H9 (cell line): ENCODE measurements at regions not wholly inside any gene's neighbourhood (a gene's known extent, or its start where the extent isn't known, plus 50 kb on each side); places are given as distances from the start of the nearest gene placed in this dataset.

Source experiments
- DNase-seq: peaks from one replicate; pipeline ENCODE4 v3.0.0-alpha.2; 2017
- H2AFZ ChIP-seq: one replicate; pipeline ENCODE4 v1.6.1; 2013; ENCODE audit warnings: mild to moderate bottlenecking, low read length, control low read depth, moderate library complexity
- H2AK5ac ChIP-seq: 2 replicates; pipeline ENCODE4 v1.6.1; 2013; ENCODE audit warnings: low read length, control low read depth, mixed read lengths; ENCODE audit not compliant: insufficient read length
- H2BK120ac ChIP-seq: one replicate; pipeline ENCODE4 v1.6.1; 2013; ENCODE audit warnings: low read depth, mild to moderate bottlenecking, low read length, control low read depth, inconsistent platforms; ENCODE audit not compliant: poor library complexity, severe bottlenecking
- H2BK12ac ChIP-seq: 2 replicates; pipeline ENCODE4 v1.6.1; 2013; ENCODE audit warnings: low read length, control low read depth, mixed read lengths, low read depth; ENCODE audit not compliant: insufficient read length
- H2BK15ac ChIP-seq: 2 replicates; pipeline ENCODE4 v1.6.1; 2013; ENCODE audit warnings: low read depth, low read length, control low read depth
- H2BK20ac ChIP-seq: one replicate; pipeline ENCODE4 v1.6.1; 2013; ENCODE audit warnings: low read depth, mild to moderate bottlenecking, low read length, control low read depth, inconsistent platforms; ENCODE audit not compliant: poor library complexity, severe bottlenecking
- H2BK5ac ChIP-seq: 2 replicates; pipeline ENCODE4 v1.6.1; 2013; ENCODE audit warnings: low read length, control low read depth, mixed read lengths; ENCODE audit not compliant: insufficient read length
- H3K14ac ChIP-seq: 2 replicates; pipeline ENCODE4 v1.6.1; 2013; ENCODE audit warnings: low read length, control low read depth; ENCODE audit not compliant: insufficient read depth
- H3K18ac ChIP-seq: 2 replicates; pipeline ENCODE4 v1.6.1; 2013; ENCODE audit warnings: low read depth, mild to moderate bottlenecking, mixed read lengths, low read length, control low read depth; ENCODE audit not compliant: insufficient read length
- H3K23ac ChIP-seq: 2 replicates; pipeline ENCODE4 v1.6.1; 2013; ENCODE audit warnings: low read length, control low read depth, mixed read lengths, low read depth; ENCODE audit not compliant: insufficient read length
- H3K23me2 ChIP-seq: 2 replicates; pipeline ENCODE4 v1.6.1; 2013; ENCODE audit warnings: low read depth, mild to moderate bottlenecking, mixed read lengths, low read length, control low read depth; ENCODE audit not compliant: insufficient read length, poor library complexity, severe bottlenecking
- H3K27ac ChIP-seq: 2 replicates; pipeline ENCODE4 v1.5.1; 2013; ENCODE audit warnings: low read length, control low read depth, mixed read lengths, low read depth; ENCODE audit not compliant: insufficient read length
- H3K27me3 ChIP-seq: 2 replicates; pipeline ENCODE4 v1.6.1; 2013; ENCODE audit warnings: low read length, control low read depth, inconsistent platforms; ENCODE audit not compliant: insufficient read depth
- H3K4ac ChIP-seq: 2 replicates; pipeline ENCODE4 v1.6.1; 2013; ENCODE audit warnings: low read depth, mild to moderate bottlenecking, control low read depth, inconsistent platforms, low read length, moderate library complexity
- H3K4me1 ChIP-seq: 2 replicates; pipeline ENCODE4 v1.6.1; 2013; ENCODE audit warnings: low read length, control low read depth, inconsistent platforms; ENCODE audit not compliant: insufficient read depth
- H3K4me2 ChIP-seq: 2 replicates; pipeline ENCODE4 v1.6.1; 2013; ENCODE audit warnings: low read length, control low read depth, mixed read lengths; ENCODE audit not compliant: insufficient read length, insufficient read depth
- H3K56ac ChIP-seq: 2 replicates; pipeline ENCODE4 v1.6.1; 2013; ENCODE audit warnings: low read depth, mild to moderate bottlenecking, mixed read lengths, low read length, control low read depth; ENCODE audit not compliant: insufficient read length
- H3K79me1 ChIP-seq: 2 replicates; pipeline ENCODE4 v1.6.1; 2013; ENCODE audit warnings: low read depth, mild to moderate bottlenecking, moderate library complexity, low read length, control low read depth, inconsistent platforms; ENCODE audit not compliant: insufficient read depth, poor library complexity, severe bottlenecking
- H3K79me2 ChIP-seq: 2 replicates; pipeline ENCODE4 v1.6.1; 2013; ENCODE audit warnings: low read length, control low read depth, inconsistent platforms; ENCODE audit not compliant: insufficient read depth
- H3K9ac ChIP-seq: 2 replicates; pipeline ENCODE4 v1.6.1; 2013; ENCODE audit warnings: low read length, control low read depth, mixed read lengths; ENCODE audit not compliant: insufficient read length; ENCODE audit errors: extremely low read depth
- H3K9me3 ChIP-seq: one replicate; pipeline ENCODE4 v1.6.1; 2013; ENCODE audit warnings: low read depth, low read length, inconsistent platforms; ENCODE audit not compliant: control insufficient read depth
- H3T11ph ChIP-seq: one replicate; pipeline ENCODE4 v1.6.1; 2013; ENCODE audit warnings: mild to moderate bottlenecking, low read length, control low read depth, inconsistent platforms
- H4K20me1 ChIP-seq: one replicate; pipeline ENCODE4 v1.6.1; 2013; ENCODE audit not compliant: control insufficient read depth, insufficient read length, insufficient read depth
- H4K5ac ChIP-seq: 2 replicates; pipeline ENCODE4 v1.6.1; 2013; ENCODE audit warnings: low read depth, mild to moderate bottlenecking, mixed read lengths, low read length, control low read depth; ENCODE audit not compliant: insufficient read length
- H4K8ac ChIP-seq: replicated peaks from 2 replicates; pipeline ENCODE4 v1.6.1; 2013; ENCODE audit warnings: low read length, control low read depth, mixed read lengths, low read depth; ENCODE audit not compliant: insufficient read length
- H4K91ac ChIP-seq: 2 replicates; pipeline ENCODE4 v1.6.1; 2013; ENCODE audit warnings: low read depth, mild to moderate bottlenecking, moderate library complexity, mixed read lengths, low read length, control low read depth; ENCODE audit not compliant: insufficient read length
- H3K27ac Mint-ChIP-seq, 3 experiments: 2 replicates in 2 of 3; 3 replicates in 1 of 3; pipeline ENCODE4 v1.8.0; 2020 to 2021; ENCODE audit warnings: mixed read lengths in 3 of 3, mild to moderate bottlenecking in 1 of 3, moderate library complexity in 1 of 3
- H3K27me3 Mint-ChIP-seq: 2 replicates; pipeline ENCODE4 v1.8.0; 2021; ENCODE audit warnings: low read depth, mild to moderate bottlenecking, moderate library complexity, mixed read lengths
- H3K36me3 Mint-ChIP-seq, 3 experiments: 2 replicates in 2 of 3; 3 replicates in 1 of 3; pipeline ENCODE4 v1.8.0; 2020 to 2021; ENCODE audit warnings: low read depth in 3 of 3, mixed read lengths in 3 of 3; ENCODE audit not compliant: insufficient read depth in 1 of 3
- H3K4me1 Mint-ChIP-seq, 2 experiments: 2 replicates each; pipeline ENCODE4 v1.8.0; 2020; ENCODE audit warnings: mixed read lengths in 2 of 2
- H3K4me3 Mint-ChIP-seq, 2 experiments: 2 replicates in 1 of 2; 3 replicates in 1 of 2; pipeline ENCODE4 v1.8.0; 2020 to 2021; ENCODE audit warnings: mild to moderate bottlenecking in 2 of 2, mixed read lengths in 2 of 2, moderate library complexity in 1 of 2
- H3K9me3 Mint-ChIP-seq, 2 experiments: 2 replicates in 1 of 2; 3 replicates in 1 of 2; pipeline ENCODE4 v1.8.0; 2020; ENCODE audit warnings: mild to moderate bottlenecking in 2 of 2, mixed read lengths in 2 of 2, moderate library complexity in 1 of 2
- CTCF ChIP-seq: fragments of 200-600 bp; sonication (generic); conservative IDR thresholded peaks from 3 replicates; pipeline ENCODE4 v1.8.0; 2021; ENCODE audit warnings: antibody characterized with exemption, mild to moderate bottlenecking
- WGBS: extraction: QIAGEN DNeasy Blood & Tissue Kit; methylation state at CpG from one replicate; pipeline ENCODE4 v1.1.7; 2013; ENCODE audit warnings: missing lambda C conversion rate, low lambda C conversion rate, mixed read lengths; ENCODE audit not compliant: insufficient read length; ENCODE audit errors: extremely low coverage; 5-methylcytosine and 5-hydroxymethylcytosine counted together

- Histone ChIP-seq H3K79me2 (no peaks in the 10 kb centered on the region), H3K27ac (no peak overlapping the region), H3K4me2 (no peak overlapping the region), H2BK15ac (no peak overlapping the region), H3K14ac (no peak overlapping the region), H2AFZ (no peak overlapping the region), H3K23me2 (no peaks in the 10 kb centered on the region), H3T11ph (no peak overlapping the region), H4K20me1 (no peaks in the 10 kb centered on the region), H3K23ac (no peak overlapping the region), H3K56ac (no peak overlapping the region), H3K27me3 (no peaks in the 10 kb centered on the region), H3K79me1 (no peaks in the 10 kb centered on the region), H2BK12ac (no peak overlapping the region), H3K9me3 (no peaks in the 10 kb centered on the region), H4K91ac (no peak overlapping the region), H2BK20ac (no peak overlapping the region), H4K5ac (no peak overlapping the region), H2BK5ac (no peak overlapping the region), H3K18ac (no peak overlapping the region), H3K9ac (no peak overlapping the region), H2BK120ac (no peak overlapping the region), H2AK5ac (no peak overlapping the region), H3K4me1 (0 out of 2 replicates have a peak, but pooled peaks cover 2% of the 10 kb centered on the region), H4K8ac (no peak overlapping the region), H3K4ac (no peak overlapping the region)
- H3K4me3 Mint-ChIP-seq = no peak overlapping the region
- no peaks in the 10 kb centered on the region for H3K4me1 Mint-ChIP-seq
- H3K9me3 Mint-ChIP-seq = peaks cover 15 to 20% of the 10 kb centered on the region in 2 experiments
- peaks cover 8% of the 10 kb centered on the region for H3K27me3 Mint-ChIP-seq
- DNase-seq = no peak
- peaks cover 3 to 9% (median 7%) of the 10 kb centered on the region in 3 experiments; a peak in 6 of 7 replicates for H3K36me3 Mint-ChIP-seq
- WGBS = no CpG with 5 or more reads among the region's 3 CpGs
- TF ChIP-seq CTCF = no peak
- no peak overlapping the region for H3K27ac Mint-ChIP-seq
These were observed 49.9 kb upstream of the TOP1 start for GRCh38 chr20:40978761-40979160.
